ENCODE measurements at regions not wholly inside any gene's neighbourhood (a gene's known extent, or its start where the extent isn't known, plus 50 kb on each side); places are given as distances from the start of the nearest gene placed in this dataset.

DNA sequence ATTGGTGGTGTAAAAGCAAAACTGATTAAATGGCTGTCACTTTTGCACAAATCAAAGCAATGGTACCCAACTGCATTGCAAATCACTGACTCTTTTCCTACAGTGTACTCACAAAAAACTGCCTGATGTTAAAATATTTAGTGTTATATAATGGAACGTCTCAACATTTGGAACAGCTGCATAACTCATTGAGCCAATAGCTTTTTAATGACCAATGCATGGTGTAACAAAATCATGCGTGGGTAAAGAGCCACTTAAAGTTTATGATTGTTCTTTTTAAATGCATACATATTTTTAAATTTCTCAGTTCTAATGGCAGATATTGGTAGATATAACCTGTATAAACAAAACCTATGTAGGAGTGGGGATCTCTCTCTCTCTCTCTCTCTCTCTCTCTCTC is 204.0 kb upstream of the MPHOSPH6 start:
- H3K27me3 ChIP-seq, result no peaks in the 10 kb centered on the region
- intact Hi-C loops (cut with DNase I), result no loop called here
- H3K4me1 ChIP-seq, result no peaks in the 10 kb centered on the region
- H3K27ac ChIP-seq, result no peak overlapping the region
- WGBS, 2 donors, result 45 to 57% methylated on average over 2 of the region's 2 CpGs
- no peaks in the 10 kb centered on the region for H3K36me3 ChIP-seq
- DNase-seq, result no peak
- TF ChIP-seq POLR2AphosphoS5 (IDR thresholded peaks at IDR 0.05), result no peak
- no peak for TF ChIP-seq POLR2A (IDR thresholded peaks at IDR 0.05)
- TF ChIP-seq EP300 (IDR thresholded peaks at IDR 0.05), result no peak
- no peak for TF ChIP-seq CTCF (IDR thresholded peaks at IDR 0.05)
- H3K4me3 ChIP-seq, result no peak overlapping the region
- H3K9me3 ChIP-seq, result no peaks in the 10 kb centered on the region

DNA sequence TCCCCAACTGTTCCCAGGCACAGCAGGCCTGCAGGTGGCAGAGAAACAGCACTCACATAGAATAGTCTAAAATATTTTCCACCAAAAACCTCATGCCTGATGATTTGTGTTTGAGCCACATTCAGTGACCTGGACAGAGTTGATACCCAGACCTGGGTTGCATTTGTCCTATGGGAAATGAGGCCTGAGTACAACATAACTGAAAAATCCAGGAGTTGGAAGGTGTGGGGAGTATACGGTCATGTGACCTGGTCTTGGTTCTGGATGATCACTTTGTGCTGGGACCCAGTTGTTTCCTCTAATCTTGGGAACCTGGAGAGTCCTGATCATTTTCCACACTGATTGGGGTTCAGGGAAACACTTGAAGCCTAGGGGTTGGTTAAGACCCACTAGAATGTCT is 200.3 kb upstream of the MPHOSPH6 start:
- Histone ChIP-seq H3K9me3 (no peaks in the 10 kb centered on the region), H3K4me1 (no peaks in the 10 kb centered on the region), H3K27me3 (no peaks in the 10 kb centered on the region), H3K36me3 (no peaks in the 10 kb centered on the region), H3K4me3 (no peak overlapping the region), H3K27ac (no peak overlapping the region)
- TF ChIP-seq POLR2AphosphoS5 (IDR thresholded peaks at IDR 0.05) (no peak), CTCF (IDR thresholded peaks at IDR 0.05) (no peak), POLR2A (IDR thresholded peaks at IDR 0.05) (no peak), EP300 (IDR thresholded peaks at IDR 0.05) (no peak)
- no peak for DNase-seq
- intact Hi-C loops (cut with DNase I), result no loop called here
- WGBS, 2 donors, result 96 to 97% methylated on average over 1 of the region's 1 CpG

DNA sequence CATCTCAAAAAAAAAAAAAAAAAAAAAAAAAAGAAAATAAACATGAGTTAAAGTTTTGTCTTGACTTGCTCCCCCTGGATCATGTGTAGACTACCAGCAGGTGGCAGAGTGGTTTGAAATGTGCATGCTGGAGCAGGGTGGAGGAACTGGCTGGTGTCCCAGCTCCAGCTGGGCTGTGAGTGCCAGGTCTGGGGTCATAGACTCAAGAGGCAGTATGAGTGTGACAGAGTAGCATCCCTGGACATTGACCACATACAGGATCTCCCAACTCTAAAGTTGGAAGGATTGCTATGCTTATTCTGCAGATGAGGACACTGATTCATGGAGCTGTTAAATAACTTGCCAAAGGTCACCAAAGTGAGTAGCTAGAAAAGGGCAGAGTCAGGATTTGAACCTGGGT is 198.0 kb upstream of the MPHOSPH6 start:
- no peaks in the 10 kb centered on the region for H3K27me3 ChIP-seq
- no peak overlapping the region for H3K4me3 ChIP-seq
- TF ChIP-seq POLR2A (IDR thresholded peaks at IDR 0.05) (no peak), EP300 (IDR thresholded peaks at IDR 0.05) (no peak), POLR2AphosphoS5 (IDR thresholded peaks at IDR 0.05) (no peak), CTCF (IDR thresholded peaks at IDR 0.05) (no peak)
- DNase-seq, result no peak
- H3K36me3 ChIP-seq, result no peaks in the 10 kb centered on the region
- no peak overlapping the region for H3K27ac ChIP-seq
- no peaks in the 10 kb centered on the region for H3K9me3 ChIP-seq
- intact Hi-C loops (cut with DNase I), result no loop called here
- H3K4me1 ChIP-seq, result no peaks in the 10 kb centered on the region

GRCh38 chr16:82366462-82366861 is 196.4 kb upstream of the MPHOSPH6 start:
- Histone ChIP-seq H3K27ac (no peak overlapping the region), H3K36me3 (no peaks in the 10 kb centered on the region), H3K9me3 (no peaks in the 10 kb centered on the region), H3K4me1 (no peaks in the 10 kb centered on the region), H3K4me3 (no peak overlapping the region), H3K27me3 (no peaks in the 10 kb centered on the region)
- DNase-seq, result no peak
- TF ChIP-seq CTCF (IDR thresholded peaks at IDR 0.05) (no peak), POLR2A (IDR thresholded peaks at IDR 0.05) (no peak), POLR2AphosphoS5 (IDR thresholded peaks at IDR 0.05) (no peak), EP300 (IDR thresholded peaks at IDR 0.05) (no peak)
- intact Hi-C loops (cut with DNase I), result no loop called here
- WGBS, 2 donors, result 95 to 96% methylated on average over 2 of the region's 2 CpGs

DNA sequence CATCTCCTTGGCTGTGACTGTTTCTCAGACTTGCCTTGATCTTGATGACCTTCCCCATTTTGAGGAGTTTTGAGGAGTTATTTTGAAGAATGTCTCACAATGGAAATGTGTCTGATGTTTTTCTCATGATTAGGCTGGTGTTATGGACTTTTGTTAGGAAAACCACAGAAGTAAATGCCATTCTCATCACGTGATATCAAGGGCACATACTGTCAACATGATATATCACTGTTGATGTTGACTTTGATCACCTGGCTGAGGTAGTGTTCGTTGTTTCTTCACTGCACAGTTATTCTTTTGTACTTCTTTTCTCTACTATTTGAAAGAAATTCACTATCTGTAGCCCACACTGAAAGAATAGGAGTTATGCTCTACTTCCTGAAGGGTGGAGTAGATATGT is 194.7 kb upstream of the MPHOSPH6 start:
- no peak for DNase-seq
- Histone ChIP-seq H3K36me3 (no peaks in the 10 kb centered on the region), H3K4me3 (no peak overlapping the region), H3K4me1 (no peaks in the 10 kb centered on the region), H3K27ac (no peak overlapping the region), H3K9me3 (no peaks in the 10 kb centered on the region), H3K27me3 (no peaks in the 10 kb centered on the region)
- TF ChIP-seq POLR2A (IDR thresholded peaks at IDR 0.05) (no peak), POLR2AphosphoS5 (IDR thresholded peaks at IDR 0.05) (no peak), CTCF (IDR thresholded peaks at IDR 0.05) (no peak), EP300 (IDR thresholded peaks at IDR 0.05) (no peak)
- WGBS, 2 donors, result 23 to 59% methylated on average over 2 of the region's 2 CpGs
- intact Hi-C loops (cut with DNase I), result no loop called here

Measured in sigmoid colon (tissue), 6 donors.